HepG2 (cell line): ENCODE measurements at regions not wholly inside any gene's neighbourhood (a gene's known extent, or its start where the extent isn't known, plus 50 kb on each side); places are given as distances from the start of the nearest gene placed in this dataset.

Experiments
- FIP1L1 ChIP-seq: fragments of 200-400 bp; formaldehyde crosslinking; IDR thresholded peaks from 2 replicates; pipeline ENCODE4 v1.6.1; 2018; ENCODE audit warnings: low read depth, mild to moderate bottlenecking, low read length, moderate library complexity, borderline replicate concordance; ENCODE audit not compliant: insufficient read depth
- FOXJ3 ChIP-seq: sonication (generic); formaldehyde crosslinking; IDR thresholded peaks from 2 replicates; pipeline ENCODE4 v1.4.0; 2020; ENCODE audit warnings: missing genetic modification reagents, mild to moderate bottlenecking, borderline replicate concordance
- HOXA5 ChIP-seq: sonication (generic); formaldehyde crosslinking; IDR thresholded peaks from 2 replicates; pipeline ENCODE4 v1.4.0; 2020; ENCODE audit warnings: missing genetic modification reagents
- ISL2 ChIP-seq: sonication (generic); formaldehyde crosslinking; IDR thresholded peaks from 2 replicates; pipeline ENCODE4 v1.5.0; 2020; ENCODE audit warnings: missing genetic modification reagents
- PPARG ChIP-seq: conservative IDR thresholded peaks from 2 replicates; pipeline ENCODE4 v1.6.1; 2016; ENCODE audit warnings: missing biosample characterization, missing genetic modification reagents
- RBM39 ChIP-seq: fragments of 200-400 bp; formaldehyde crosslinking; IDR thresholded peaks from one replicate; pipeline ENCODE4 v1.6.1; 2018; ENCODE audit warnings: antibody characterized with exemption, mild to moderate bottlenecking, low read depth, low read length; ENCODE audit not compliant: poor library complexity, severe bottlenecking
- ZFY ChIP-seq: sonication (generic); formaldehyde crosslinking; IDR thresholded peaks from 2 replicates; pipeline ENCODE4 v1.4.0; 2020; ENCODE audit warnings: missing genetic modification reagents
- ZNF253 ChIP-seq: sonication (generic); formaldehyde crosslinking; IDR thresholded peaks from 2 replicates; pipeline ENCODE4 v1.8.0; 2022; ENCODE audit warnings: mild to moderate bottlenecking, missing genetic modification reagents, borderline replicate concordance
- ZNF34 ChIP-seq: sonication (generic); formaldehyde crosslinking; IDR thresholded peaks from 2 replicates; pipeline ENCODE4 v1.4.0; 2020; ENCODE audit warnings: mild to moderate bottlenecking, missing genetic modification reagents, borderline replicate concordance
- ZNF343 ChIP-seq: sonication (generic); formaldehyde crosslinking; IDR thresholded peaks from 2 replicates; pipeline ENCODE4 v1.4.0; 2020; ENCODE audit warnings: mild to moderate bottlenecking, missing genetic modification reagents
- ZNF547 ChIP-seq: sonication (generic); formaldehyde crosslinking; IDR thresholded peaks from 2 replicates; pipeline ENCODE4 v1.5.1; 2020; ENCODE audit warnings: mild to moderate bottlenecking, missing genetic modification reagents
- ZNF574 ChIP-seq: sonication (generic); formaldehyde crosslinking; IDR thresholded peaks from 2 replicates; pipeline ENCODE4 v1.4.0; 2020; ENCODE audit warnings: missing genetic modification reagents
- ZNF598 ChIP-seq: sonication (generic); formaldehyde crosslinking; IDR thresholded peaks from 2 replicates; pipeline ENCODE4 v1.5.1; 2020; ENCODE audit warnings: mild to moderate bottlenecking, missing genetic modification reagents, borderline replicate concordance
- ZNF605 ChIP-seq: sonication (generic); formaldehyde crosslinking; IDR thresholded peaks from 2 replicates; pipeline ENCODE4 v1.8.0; 2022; ENCODE audit warnings: mild to moderate bottlenecking, missing genetic modification reagents
- TF ChIP-seq, protein P1 (sequence below): sonication (generic); formaldehyde crosslinking; IDR thresholded peaks from 2 replicates; pipeline ENCODE4 v1.4.0; 2020; ENCODE audit warnings: mild to moderate bottlenecking, low read depth, missing genetic modification reagents
- TF ChIP-seq, protein P2 (sequence below), 2 experiments: sonication (generic) in 1 of 2; formaldehyde crosslinking in 1 of 2; IDR thresholded peaks; 2 replicates each; pipeline versions ENCODE4 v1.6.1 to v1.9.0; 2014 to 2022; ENCODE audit warnings: antibody characterized with exemption in 1 of 2, borderline replicate concordance in 1 of 2, inconsistent platforms in 1 of 2, low read depth in 1 of 2, missing genetic modification reagents in 1 of 2

DNA sequence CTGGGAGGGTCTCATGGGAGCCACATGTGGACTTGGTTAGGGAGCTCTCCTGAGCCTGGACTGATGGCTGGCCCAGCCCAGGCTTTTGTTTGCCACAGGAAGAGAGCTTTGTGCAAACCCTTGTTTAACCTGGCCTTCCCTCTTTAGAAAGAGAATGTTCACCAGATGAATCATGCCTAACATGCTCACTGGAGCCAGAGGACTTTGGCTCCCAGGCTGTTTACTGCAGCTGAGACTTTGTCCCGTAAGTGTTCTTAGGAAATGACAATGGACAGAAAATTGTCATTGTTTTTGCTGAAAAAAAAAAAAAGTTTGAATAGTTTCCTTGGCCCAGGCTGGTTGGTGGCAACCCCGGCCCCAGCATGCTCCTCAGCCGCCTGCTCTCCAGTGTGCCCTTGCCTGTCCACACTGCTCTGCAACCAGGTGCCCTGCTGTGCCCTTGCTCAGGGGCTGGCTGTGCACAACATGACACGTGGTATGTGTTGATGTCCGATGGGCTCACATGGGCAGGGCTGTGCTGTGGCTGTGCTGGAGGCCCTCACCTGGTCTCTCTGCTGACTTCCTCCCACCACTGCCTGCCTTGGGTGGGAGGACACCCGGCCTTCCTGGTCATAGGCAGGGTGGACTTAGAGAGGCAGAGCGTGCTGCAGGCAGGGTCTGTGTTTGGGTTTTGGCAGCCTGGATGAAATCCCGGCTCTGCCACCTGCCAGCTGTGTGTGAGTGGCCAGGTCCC, 215.3 kb upstream of the ZNF32 start (continued):
- TF ChIP-seq, protein P1, sequence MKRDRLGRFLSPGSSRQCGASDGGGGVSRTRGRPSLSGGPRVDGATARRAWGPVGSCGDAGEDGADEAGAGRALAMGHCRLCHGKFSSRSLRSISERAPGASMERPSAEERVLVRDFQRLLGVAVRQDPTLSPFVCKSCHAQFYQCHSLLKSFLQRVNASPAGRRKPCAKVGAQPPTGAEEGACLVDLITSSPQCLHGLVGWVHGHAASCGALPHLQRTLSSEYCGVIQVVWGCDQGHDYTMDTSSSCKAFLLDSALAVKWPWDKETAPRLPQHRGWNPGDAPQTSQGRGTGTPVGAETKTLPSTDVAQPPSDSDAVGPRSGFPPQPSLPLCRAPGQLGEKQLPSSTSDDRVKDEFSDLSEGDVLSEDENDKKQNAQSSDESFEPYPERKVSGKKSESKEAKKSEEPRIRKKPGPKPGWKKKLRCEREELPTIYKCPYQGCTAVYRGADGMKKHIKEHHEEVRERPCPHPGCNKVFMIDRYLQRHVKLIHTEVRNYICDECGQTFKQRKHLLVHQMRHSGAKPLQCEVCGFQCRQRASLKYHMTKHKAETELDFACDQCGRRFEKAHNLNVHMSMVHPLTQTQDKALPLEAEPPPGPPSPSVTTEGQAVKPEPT (CRISPR knock-in tag), result peak; percentile 79; the same call in 1 of the 2 replicates
- TF ChIP-seq FIP1L1, result no peak
- peak; percentile 60 for TF ChIP-seq ZFY
- TF ChIP-seq PPARG, result peak; percentile 67
- TF ChIP-seq, protein P2, sequence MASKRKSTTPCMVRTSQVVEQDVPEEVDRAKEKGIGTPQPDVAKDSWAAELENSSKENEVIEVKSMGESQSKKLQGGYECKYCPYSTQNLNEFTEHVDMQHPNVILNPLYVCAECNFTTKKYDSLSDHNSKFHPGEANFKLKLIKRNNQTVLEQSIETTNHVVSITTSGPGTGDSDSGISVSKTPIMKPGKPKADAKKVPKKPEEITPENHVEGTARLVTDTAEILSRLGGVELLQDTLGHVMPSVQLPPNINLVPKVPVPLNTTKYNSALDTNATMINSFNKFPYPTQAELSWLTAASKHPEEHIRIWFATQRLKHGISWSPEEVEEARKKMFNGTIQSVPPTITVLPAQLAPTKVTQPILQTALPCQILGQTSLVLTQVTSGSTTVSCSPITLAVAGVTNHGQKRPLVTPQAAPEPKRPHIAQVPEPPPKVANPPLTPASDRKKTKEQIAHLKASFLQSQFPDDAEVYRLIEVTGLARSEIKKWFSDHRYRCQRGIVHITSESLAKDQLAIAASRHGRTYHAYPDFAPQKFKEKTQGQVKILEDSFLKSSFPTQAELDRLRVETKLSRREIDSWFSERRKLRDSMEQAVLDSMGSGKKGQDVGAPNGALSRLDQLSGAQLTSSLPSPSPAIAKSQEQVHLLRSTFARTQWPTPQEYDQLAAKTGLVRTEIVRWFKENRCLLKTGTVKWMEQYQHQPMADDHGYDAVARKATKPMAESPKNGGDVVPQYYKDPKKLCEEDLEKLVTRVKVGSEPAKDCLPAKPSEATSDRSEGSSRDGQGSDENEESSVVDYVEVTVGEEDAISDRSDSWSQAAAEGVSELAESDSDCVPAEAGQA (IDR thresholded peaks at IDR 0.05; ENCODE audit: low read depth), result no peak
- TF ChIP-seq, protein P2 (CRISPR knock-in tag; IDR thresholded peaks at IDR 0.05; ENCODE audit: borderline replicate concordance), result no peak
- TF ChIP-seq ZNF547 (CRISPR knock-in tag), result peak; percentile 55; the same call in 1 of the 2 replicates
- TF ChIP-seq ZNF253 (CRISPR knock-in tag), result peak; percentile 76; the same call in 1 of the 2 replicates
- peak; percentile 89; the same call in 1 of the 2 replicates for TF ChIP-seq FOXJ3
- TF ChIP-seq ZNF343 (CRISPR knock-in tag), result no peak
- TF ChIP-seq ZNF605 (CRISPR knock-in tag), result peak; percentile 82; the same call in 1 of the 2 replicates
- no peak for TF ChIP-seq RBM39
- no peak for TF ChIP-seq ZNF598 (CRISPR knock-in tag)
- peak; percentile 35; the same call in 1 of the 2 replicates for TF ChIP-seq ISL2
- TF ChIP-seq HOXA5 (CRISPR knock-in tag), result 0 out of 2 replicates have a peak, but pooled peaks have one; percentile 57
- TF ChIP-seq ZNF34 (CRISPR knock-in tag), result peak; percentile 85; the same call in 1 of the 2 replicates
- TF ChIP-seq ZNF574, result peak; percentile 45; the same call in 1 of the 2 replicates
